Loucy (cell line): ENCODE measurements at regions not wholly inside any gene's neighbourhood (a gene's known extent, or its start where the extent isn't known, plus 50 kb on each side); places are given as distances from the start of the nearest gene placed in this dataset.

Experiments used
- H2AFZ ChIP-seq: fragments of 200-600 bp; sonication (generic); 2 replicates; pipeline ENCODE4 v1.6.0; 2016; ENCODE audit warnings: antibody characterized with exemption, mild to moderate bottlenecking, low read length, moderate library complexity
- H3F3A ChIP-seq: fragments of 200-600 bp; 2 replicates; pipeline ENCODE4 v1.6.0; 2016; ENCODE audit warnings: antibody characterized with exemption, low read depth, mild to moderate bottlenecking
- H3K27me3 ChIP-seq: fragments of 200-600 bp; sonication (generic); 2 replicates; pipeline ENCODE4 v1.6.1; 2014; ENCODE audit warnings: low read length, mild to moderate bottlenecking; ENCODE audit not compliant: insufficient read depth, poor library complexity, severe bottlenecking
- H3K36me3 ChIP-seq: fragments of 200-600 bp; sonication (generic); 2 replicates; pipeline ENCODE4 v1.6.1; 2016; ENCODE audit warnings: low read length; ENCODE audit not compliant: insufficient read depth
- H3K4me1 ChIP-seq: fragments of 200-600 bp; sonication (generic); 2 replicates; pipeline ENCODE4 v1.5.1; 2014; ENCODE audit warnings: low read length, mild to moderate bottlenecking; ENCODE audit not compliant: insufficient read depth, poor library complexity, severe bottlenecking
- H3K4me2 ChIP-seq: fragments of 200-600 bp; sonication (generic); 2 replicates; pipeline ENCODE4 v1.6.0; 2014; ENCODE audit warnings: antibody characterized with exemption, low read length, low read depth, mild to moderate bottlenecking; ENCODE audit not compliant: poor library complexity, severe bottlenecking
- H3K4me3 ChIP-seq: fragments of 200-600 bp; sonication (generic); 2 replicates; pipeline ENCODE4 v1.5.1; 2014; ENCODE audit warnings: low read length, mild to moderate bottlenecking, mixed read lengths; ENCODE audit not compliant: poor library complexity, severe bottlenecking
- H3K79me2 ChIP-seq: fragments of 200-600 bp; sonication (generic); 2 replicates; pipeline ENCODE4 v1.6.1; 2014; ENCODE audit warnings: low read length; ENCODE audit not compliant: insufficient read depth
- H3K9ac ChIP-seq: fragments of 200-600 bp; sonication (generic); 2 replicates; pipeline ENCODE4 v1.6.0; 2014; ENCODE audit warnings: mild to moderate bottlenecking, low read depth, low read length, moderate library complexity; ENCODE audit not compliant: poor library complexity, severe bottlenecking
- H3K9me2 ChIP-seq: fragments of 200-600 bp; sonication (generic); replicated peaks from 2 replicates; pipeline ENCODE4 v1.6.1; 2016; ENCODE audit warnings: low read depth, low read length, mixed read lengths
- H3K9me3 ChIP-seq: fragments of 200-600 bp; sonication (generic); 2 replicates; pipeline ENCODE4 v1.6.1; 2014; ENCODE audit warnings: mild to moderate bottlenecking, antibody characterized with exemption, low read length, low read depth; ENCODE audit not compliant: insufficient read depth
- H4K20me1 ChIP-seq: fragments of 200-600 bp; sonication (generic); 2 replicates; pipeline ENCODE4 v1.6.0; 2014; ENCODE audit warnings: antibody characterized with exemption, low read length, mild to moderate bottlenecking; ENCODE audit not compliant: insufficient read depth, poor library complexity, severe bottlenecking
- CTCF ChIP-seq: fragments of 200-600 bp; sonication (generic); conservative IDR thresholded peaks from 2 replicates; pipeline ENCODE4 v1.5.1; 2014; ENCODE audit warnings: mild to moderate bottlenecking, antibody characterized with exemption, low read length
- EZH2phosphoT487 ChIP-seq: fragments of 200-600 bp; IDR thresholded peaks from 2 replicates; pipeline ENCODE4 v1.6.1; 2018; ENCODE audit warnings: antibody characterized with exemption, mild to moderate bottlenecking, moderate library complexity, borderline replicate concordance

GRCh38 chr2:104444392-104444791, 409.5 kb upstream of the POU3F3 start:
- no peaks in the 10 kb centered on the region for H3K79me2 ChIP-seq
- H4K20me1 ChIP-seq = no peaks in the 10 kb centered on the region
- H3K4me2 ChIP-seq = no peak overlapping the region
- no peaks in the 10 kb centered on the region for H3K9me2 ChIP-seq
- H3K4me3 ChIP-seq = no peak overlapping the region
- H2AFZ ChIP-seq = no peak overlapping the region
- no peak for TF ChIP-seq CTCF
- no peaks in the 10 kb centered on the region for H3F3A ChIP-seq
- no peaks in the 10 kb centered on the region for H3K36me3 ChIP-seq
- no peaks in the 10 kb centered on the region for H3K9me3 ChIP-seq
- peaks cover 5% of the 10 kb centered on the region for H3K4me1 ChIP-seq
- H3K27me3 ChIP-seq = no peaks in the 10 kb centered on the region
- no peak overlapping the region for H3K9ac ChIP-seq

GRCh38 chr2:104444889-104445288, 409.0 kb upstream of the POU3F3 start:
- H3K4me1 ChIP-seq = peaks cover 5% of the 10 kb centered on the region
- no peaks in the 10 kb centered on the region for H4K20me1 ChIP-seq
- no peaks in the 10 kb centered on the region for H3F3A ChIP-seq
- no peak overlapping the region for H2AFZ ChIP-seq
- H3K9me3 ChIP-seq = no peaks in the 10 kb centered on the region
- no peak overlapping the region for H3K4me2 ChIP-seq
- TF ChIP-seq CTCF (no peak), EZH2phosphoT487 (no peak)
- no peak overlapping the region for H3K9ac ChIP-seq
- no peak overlapping the region for H3K4me3 ChIP-seq
- no peaks in the 10 kb centered on the region for H3K27me3 ChIP-seq
- H3K79me2 ChIP-seq = no peaks in the 10 kb centered on the region
- H3K9me2 ChIP-seq = no peaks in the 10 kb centered on the region
- H3K36me3 ChIP-seq = no peaks in the 10 kb centered on the region

GRCh38 chr2:104447831-104448434, 406.0 kb upstream of the POU3F3 start:
- no peaks in the 10 kb centered on the region for H4K20me1 ChIP-seq
- peak overlapping the region; percentile 66 for H3K4me3 ChIP-seq
- H3K36me3 ChIP-seq = no peaks in the 10 kb centered on the region
- H2AFZ ChIP-seq = peak overlapping the region; percentile 99
- no peaks in the 10 kb centered on the region for H3K79me2 ChIP-seq
- H3K9ac ChIP-seq = peak overlapping the region; percentile 7
- H3F3A ChIP-seq = no peaks in the 10 kb centered on the region
- TF ChIP-seq EZH2phosphoT487 (no peak), CTCF (peak; percentile 67)
- H3K4me2 ChIP-seq = peak overlapping the region; percentile 71
- H3K4me1 ChIP-seq = peaks cover 5% of the 10 kb centered on the region
- H3K9me2 ChIP-seq = no peaks in the 10 kb centered on the region
- H3K27me3 ChIP-seq = no peaks in the 10 kb centered on the region
- no peaks in the 10 kb centered on the region for H3K9me3 ChIP-seq
